ENCODE measurements at regions not wholly inside any gene's neighbourhood (a gene's known extent, or its start where the extent isn't known, plus 50 kb on each side); places are given as distances from the start of the nearest gene placed in this dataset.
"Not testable (repeated sequence)": the region's sequence is repeated elsewhere in the genome, so short reads cannot be mapped to it uniquely, and the experiment has no call there.

- Histone ChIP-seq H3K9me3 (no peaks in the 10 kb centered on the region), H3K4me3 (no peak overlapping the region), H3K27me3 (replicated peaks; ENCODE audit: insufficient read depth) (no peaks in the 10 kb centered on the region), H3K36me3 (no peaks in the 10 kb centered on the region), H3K4me1 (replicated peaks) (no peaks in the 10 kb centered on the region), H3K27ac (no peak overlapping the region)
- intact Hi-C loops (cut with DNase I): no loop called here
- TF ChIP-seq POLR2AphosphoS5 (IDR thresholded peaks at IDR 0.05) (no peak), CTCF (IDR thresholded peaks at IDR 0.05) (no peak), POLR2A (IDR thresholded peaks at IDR 0.05) (no peak)
- 94% methylated on average over 11 of the region's 11 CpGs for whole genome bisulfite sequencing
- DNase-seq (ENCODE audit: low spot score): no peak
These were observed 67.5 kb downstream of the TNFAIP2 start for GRCh38 chr14:103190741-103191140.

GRCh38 chr14:103191844-103192243, 68.6 kb downstream of the TNFAIP2 start:
- Histone ChIP-seq H3K9me3 (no peaks in the 10 kb centered on the region), H3K27me3 (replicated peaks; ENCODE audit: insufficient read depth) (no peaks in the 10 kb centered on the region), H3K27ac (no peak overlapping the region), H3K4me1 (replicated peaks) (no peaks in the 10 kb centered on the region), H3K4me3 (no peak overlapping the region), H3K36me3 (no peaks in the 10 kb centered on the region)
- intact Hi-C loops (cut with DNase I): no loop called here
- TF ChIP-seq CTCF (IDR thresholded peaks at IDR 0.05) (no peak), POLR2AphosphoS5 (IDR thresholded peaks at IDR 0.05) (no peak), POLR2A (IDR thresholded peaks at IDR 0.05) (no peak)
- 70% methylated on average over 3 of the region's 3 CpGs for WGBS
- DNase-seq (ENCODE audit: low spot score): no peak

- TF ChIP-seq POLR2A (IDR thresholded peaks at IDR 0.05): no peak
- no peak for TF ChIP-seq CTCF (IDR thresholded peaks at IDR 0.05)
- TF ChIP-seq POLR2AphosphoS5 (IDR thresholded peaks at IDR 0.05): no peak
- H3K9me3 ChIP-seq: no peaks in the 10 kb centered on the region
- WGBS: 87% methylated on average over 7 of the region's 7 CpGs
- no peak overlapping the region for H3K27ac ChIP-seq
- H3K4me1 ChIP-seq (replicated peaks): no peaks in the 10 kb centered on the region
- no peaks in the 10 kb centered on the region for H3K27me3 ChIP-seq (replicated peaks; ENCODE audit: insufficient read depth)
- intact Hi-C loops (cut with DNase I): no loop called here
- no peak overlapping the region for H3K4me3 ChIP-seq
- H3K36me3 ChIP-seq: no peaks in the 10 kb centered on the region
- DNase-seq (ENCODE audit: low spot score): no peak
These were observed 69.1 kb downstream of the TNFAIP2 start for GRCh38 chr14:103192246-103192840.

- H3K4me1 ChIP-seq (replicated peaks); intact Hi-C loops (cut with DNase I); DNase-seq (ENCODE audit: low spot score); H3K27me3 ChIP-seq (replicated peaks; ENCODE audit: insufficient read depth); H3K27ac ChIP-seq; H3K4me3 ChIP-seq; H3K36me3 ChIP-seq; H3K9me3 ChIP-seq: not testable (repeated sequence)
- WGBS: 87% methylated on average over 4 of the region's 4 CpGs
These were observed 69.6 kb downstream of the TNFAIP2 start for GRCh38 chr14:103192861-103193260.

GRCh38 chr14:103193491-103193890, 70.2 kb downstream of the TNFAIP2 start:
- H3K27ac ChIP-seq; H3K4me3 ChIP-seq; H3K27me3 ChIP-seq (replicated peaks; ENCODE audit: insufficient read depth); DNase-seq (ENCODE audit: low spot score); H3K36me3 ChIP-seq; H3K4me1 ChIP-seq (replicated peaks); intact Hi-C loops (cut with DNase I); H3K9me3 ChIP-seq: not testable (repeated sequence)
- 93% methylated on average over 10 of the region's 10 CpGs for WGBS

- H3K4me1 ChIP-seq (replicated peaks): no peaks in the 10 kb centered on the region
- no peaks in the 10 kb centered on the region for H3K27me3 ChIP-seq (replicated peaks; ENCODE audit: insufficient read depth)
- H3K9me3 ChIP-seq: no peaks in the 10 kb centered on the region
- H3K4me3 ChIP-seq: no peak overlapping the region
- WGBS: 82% methylated on average over 16 of the region's 16 CpGs
- intact Hi-C loops (cut with DNase I): no loop called here
- no peak overlapping the region for H3K27ac ChIP-seq
- H3K36me3 ChIP-seq: no peaks in the 10 kb centered on the region
- peak; percentile 33 for TF ChIP-seq POLR2AphosphoS5 (IDR thresholded peaks at IDR 0.05)
- TF ChIP-seq POLR2A (IDR thresholded peaks at IDR 0.05): no peak
- no peak for DNase-seq (ENCODE audit: low spot score)
These were observed 71.2 kb downstream of the TNFAIP2 start for GRCh38 chr14:103194256-103195045.
